Endothelial cell of umbilical vein (primary cell): ENCODE measurements at regions not wholly inside any gene's neighbourhood (a gene's known extent, or its start where the extent isn't known, plus 50 kb on each side); places are given as distances from the start of the nearest gene placed in this dataset.

Source experiments
- BruUV-seq: library from RNA; stranded (reverse); fragments of 400-500 nt; replicated peaks from 2 replicates; lab custom pipeline; 2021; lab: Mats Ljungman, UMichigan
- CTCF ChIA-PET: fragments of 300-600, 350-600 bp; sonication (Branson Sonifier 250); formaldehyde crosslinking; loops from one replicate; lab custom pipeline; 2021; ENCODE audit warnings: antibody characterized with exemption, inconsistent platforms; lab: Charles Lee
- POLR2A ChIA-PET: fragments of 300-600, 350-600 bp; sonication (Branson Sonifier 250); formaldehyde crosslinking; loops from one replicate; lab custom pipeline; 2021; ENCODE audit warnings: antibody characterized with exemption, inconsistent platforms; lab: Charles Lee
- DNase-seq: peaks from one replicate; pipeline ENCODE4 v3.0.0-alpha.2; 2011; ENCODE audit warnings: low read depth, low spot score
- FAIRE-seq: peaks from 2 replicates; lab custom pipeline; 2011; peaks lifted over from hg19 to GRCh38; lab: Jason Lieb, UNC
- H2AFZ ChIP-seq: 2 replicates; pipeline ENCODE4 v1.6.0; 2012; ENCODE audit warnings: low read depth, low read length, control low read depth, inconsistent platforms
- H3K27ac ChIP-seq: 2 replicates; pipeline ENCODE4 v1.5.1; 2011; ENCODE audit warnings: low read depth, mild to moderate bottlenecking, control low read depth, low read length, moderate library complexity; ENCODE audit not compliant: insufficient read depth
- H3K27me3 ChIP-seq, 2 experiments: 2 replicates each; pipeline versions ENCODE4 v1.6.0 to v1.6.1; 2011; ENCODE audit warnings: low read length in 2 of 2, mixed read lengths in 1 of 2; ENCODE audit not compliant: control insufficient read depth in 2 of 2, insufficient read depth in 2 of 2
- H3K36me3 ChIP-seq, 2 experiments: 2 replicates in 1 of 2; 3 replicates in 1 of 2; pipeline ENCODE4 v1.5.1; 2011; ENCODE audit warnings: low read length in 2 of 2, mild to moderate bottlenecking in 1 of 2, moderate library complexity in 1 of 2; ENCODE audit not compliant: control insufficient read depth in 2 of 2, insufficient read depth in 2 of 2; ENCODE audit errors: extremely low read depth in 1 of 2
- H3K4me1 ChIP-seq: 3 replicates; pipeline ENCODE4 v1.5.1; 2011; ENCODE audit warnings: mild to moderate bottlenecking, low read length; ENCODE audit not compliant: control insufficient read depth, insufficient read depth; ENCODE audit errors: extremely low read depth
- H3K4me2 ChIP-seq: 2 replicates; pipeline ENCODE4 v1.6.1; 2011; ENCODE audit warnings: low read length, control low read depth, mixed read lengths; ENCODE audit not compliant: insufficient read depth
- H3K4me3 ChIP-seq, 3 experiments: fragments of 200-600 bp in 1 of 3; sonication (generic), shearing (Covaris generic) in 1 of 3; replicated peaks in 1 of 3; 2 replicates each; pipeline ENCODE4 v1.5.1; 2011 to 2016; ENCODE audit warnings: control low read depth in 3 of 3, low read length in 3 of 3, mild to moderate bottlenecking in 2 of 3, inconsistent platforms in 1 of 3, low read depth in 1 of 3, moderate library complexity in 1 of 3; ENCODE audit not compliant: insufficient read depth in 1 of 3
- H3K79me2 ChIP-seq: 2 replicates; pipeline ENCODE4 v1.6.0; 2012; ENCODE audit warnings: low read length, inconsistent platforms; ENCODE audit not compliant: control insufficient read depth, insufficient read depth
- H3K9ac ChIP-seq: replicated peaks from 2 replicates; pipeline ENCODE3; 2011; ENCODE audit warnings: low read length, control low read depth; ENCODE audit not compliant: insufficient read depth; ENCODE audit errors: extremely low read depth
- H3K9me1 ChIP-seq: replicated peaks from 3 replicates; pipeline ENCODE4 v1.6.0; 2011; ENCODE audit warnings: mild to moderate bottlenecking, low read length; ENCODE audit not compliant: control insufficient read depth, insufficient read depth; ENCODE audit errors: extremely low read depth
- H3K9me3 ChIP-seq: replicated peaks from 2 replicates; pipeline ENCODE4 v1.5.1; 2012; ENCODE audit warnings: low read length, inconsistent platforms; ENCODE audit not compliant: control insufficient read depth, insufficient read depth
- H4K20me1 ChIP-seq: replicated peaks from 2 replicates; pipeline ENCODE3; 2011; ENCODE audit warnings: mild to moderate bottlenecking, low read length; ENCODE audit not compliant: control insufficient read depth, insufficient read depth; ENCODE audit errors: extremely low read depth
- EZH2 ChIP-seq: IDR thresholded peaks from 2 replicates; pipeline ENCODE4 v1.6.1; 2012; ENCODE audit warnings: borderline replicate concordance, low read depth, mild to moderate bottlenecking, moderate library complexity, low read length, inconsistent platforms; ENCODE audit not compliant: severe bottlenecking
- FOS ChIP-seq: IDR thresholded peaks from 2 replicates; pipeline ENCODE4 v1.6.1; 2011; ENCODE audit warnings: mild to moderate bottlenecking, low read length, moderate library complexity, borderline replicate concordance; ENCODE audit not compliant: insufficient read depth
- GATA2 ChIP-seq: IDR thresholded peaks from 2 replicates; pipeline ENCODE4 v1.7.0; 2011; ENCODE audit warnings: low read depth, mild to moderate bottlenecking, moderate library complexity, mixed read lengths, low read length; ENCODE audit not compliant: insufficient read length, insufficient read depth
- JUN ChIP-seq: IDR thresholded peaks from 2 replicates; pipeline ENCODE4 v1.6.1; 2011; ENCODE audit warnings: borderline replicate concordance, low read depth; ENCODE audit not compliant: insufficient read length, insufficient read depth
- MYC ChIP-seq: IDR thresholded peaks from one replicate; pipeline ENCODE4 v1.6.1; 2011; ENCODE audit warnings: mild to moderate bottlenecking, low read depth, low read length
- POLR2A ChIP-seq: IDR thresholded peaks from 2 replicates; pipeline ENCODE4 v1.6.1; 2012; ENCODE audit warnings: low read depth, mild to moderate bottlenecking, control low read depth, low read length
- POLR2AphosphoS5 ChIP-seq: IDR thresholded peaks from 2 replicates; pipeline ENCODE4 v1.6.1; 2012; ENCODE audit warnings: low read depth, mild to moderate bottlenecking, control low read depth, low read length, moderate library complexity; ENCODE audit not compliant: insufficient read depth
- dilution Hi-C: fragments of 300-500 bp; cut with MboI; formaldehyde crosslinking; loops from one replicate; pipeline ENCODE4 v1.15.0; 2019; ENCODE audit warnings: low sequenced_read_pairs; ENCODE audit not compliant: extremely low pct_ligation_motif_present
- intact Hi-C: fragments of 100-400 bp; cut with micrococcal nuclease; formaldehyde crosslinking; loops from one replicate; pipeline ENCODE4 v1.10.0; 2022
- TF ChIP-seq, protein P1 (sequence below), 2 donors: IDR thresholded peaks; 1 replicate in 1 of 2; 2 replicates in 1 of 2; pipeline ENCODE4 v1.5.1; 2011; ENCODE audit warnings: low read length in 2 of 2, mild to moderate bottlenecking in 2 of 2, moderate library complexity in 2 of 2, control low read depth in 1 of 2, inconsistent platforms in 1 of 2, low read depth in 1 of 2; ENCODE audit not compliant: insufficient read depth in 1 of 2; ENCODE audit errors: extremely low read depth in 1 of 2
- TF ChIP-seq, protein P2 (sequence below): IDR thresholded peaks from 2 replicates; pipeline ENCODE4 v1.6.1; 2011; ENCODE audit not compliant: insufficient read depth, insufficient read length

DNA sequence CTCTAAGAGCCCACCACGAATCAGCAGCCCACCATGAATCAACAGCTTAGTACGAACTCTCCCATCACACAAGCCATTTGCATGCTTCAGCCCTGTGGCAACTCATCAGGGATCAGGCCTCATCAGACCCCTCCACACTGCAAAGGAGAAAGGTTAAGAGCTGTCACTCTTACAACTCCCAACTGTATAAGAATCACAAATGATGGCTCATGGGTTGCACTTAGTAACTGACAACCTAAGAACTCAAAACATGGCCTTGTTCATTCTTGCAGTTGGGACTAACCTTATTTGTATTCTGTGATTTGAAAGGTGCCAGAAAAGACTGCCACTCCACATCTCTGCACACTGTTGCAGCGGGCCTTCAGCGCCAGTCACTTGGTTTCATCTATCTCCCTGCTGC lies 149.1 kb upstream of the ZNF366 start:
- intact Hi-C loops (no loop called here), dilution Hi-C loops (no loop called here)
- H3K79me2 ChIP-seq = no peaks in the 10 kb centered on the region
- no TSS peak for BruUV-seq
- H3K9me1 ChIP-seq = no peaks in the 10 kb centered on the region
- H3K27ac ChIP-seq = no peak overlapping the region
- H3K27me3 ChIP-seq = peaks cover 4 to 6% of the 10 kb centered on the region in 2 experiments
- CTCF ChIA-PET = interaction anchor here (1.2 to 1.4 kb wide), 2 partner anchors 14 kb away, joined by 3 to 5 read pairs; no protein-coding TSS in a partner anchor
- no peaks in the 10 kb centered on the region for H4K20me1 ChIP-seq
- no peak overlapping the region for H3K4me3 ChIP-seq
- POLR2A ChIA-PET = no interaction called here
- no peak overlapping the region for H2AFZ ChIP-seq
- H3K9ac ChIP-seq = no peak overlapping the region
- TF ChIP-seq JUN (no peak), MYC (no peak), POLR2AphosphoS5 (no peak), EZH2 (no peak), POLR2A (no peak), FOS (no peak), GATA2 (no peak)
- TF ChIP-seq, protein P1, sequence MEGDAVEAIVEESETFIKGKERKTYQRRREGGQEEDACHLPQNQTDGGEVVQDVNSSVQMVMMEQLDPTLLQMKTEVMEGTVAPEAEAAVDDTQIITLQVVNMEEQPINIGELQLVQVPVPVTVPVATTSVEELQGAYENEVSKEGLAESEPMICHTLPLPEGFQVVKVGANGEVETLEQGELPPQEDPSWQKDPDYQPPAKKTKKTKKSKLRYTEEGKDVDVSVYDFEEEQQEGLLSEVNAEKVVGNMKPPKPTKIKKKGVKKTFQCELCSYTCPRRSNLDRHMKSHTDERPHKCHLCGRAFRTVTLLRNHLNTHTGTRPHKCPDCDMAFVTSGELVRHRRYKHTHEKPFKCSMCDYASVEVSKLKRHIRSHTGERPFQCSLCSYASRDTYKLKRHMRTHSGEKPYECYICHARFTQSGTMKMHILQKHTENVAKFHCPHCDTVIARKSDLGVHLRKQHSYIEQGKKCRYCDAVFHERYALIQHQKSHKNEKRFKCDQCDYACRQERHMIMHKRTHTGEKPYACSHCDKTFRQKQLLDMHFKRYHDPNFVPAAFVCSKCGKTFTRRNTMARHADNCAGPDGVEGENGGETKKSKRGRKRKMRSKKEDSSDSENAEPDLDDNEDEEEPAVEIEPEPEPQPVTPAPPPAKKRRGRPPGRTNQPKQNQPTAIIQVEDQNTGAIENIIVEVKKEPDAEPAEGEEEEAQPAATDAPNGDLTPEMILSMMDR (IDR thresholded peaks at IDR 0.05; ENCODE audit: extremely low read depth in 1 of 2, insufficient read depth in 1 of 2, low read depth in 1 of 2, low read length in 2 of 2) = no peak
- TF ChIP-seq, protein P2, sequence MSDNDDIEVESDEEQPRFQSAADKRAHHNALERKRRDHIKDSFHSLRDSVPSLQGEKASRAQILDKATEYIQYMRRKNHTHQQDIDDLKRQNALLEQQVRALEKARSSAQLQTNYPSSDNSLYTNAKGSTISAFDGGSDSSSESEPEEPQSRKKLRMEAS = no peak
- no peaks in the 10 kb centered on the region for H3K36me3 ChIP-seq
- no peaks in the 10 kb centered on the region for H3K4me1 ChIP-seq
- no peak for DNase-seq
- no peaks in the 10 kb centered on the region for H3K9me3 ChIP-seq
- H3K4me2 ChIP-seq = no peak overlapping the region
- FAIRE-seq = no peak
